Activated CD4-positive, alpha-beta T cell treated with anti-CD3 and anti-CD28 coated beads for 36 hours (primary cell): ENCODE measurements at regions not wholly inside any gene's neighbourhood (a gene's known extent, or its start where the extent isn't known, plus 50 kb on each side); places are given as distances from the start of the nearest gene placed in this dataset.
"Not testable (repeated sequence)": the region's sequence is repeated elsewhere in the genome, so short reads cannot be mapped to it uniquely, and the experiment has no call there.

Experiments
- ATAC-seq: fragments of 200-7000 bp; cut with Tn5 transposase; one replicate; pipeline ENCODE4 v1.10.0; 2021; ENCODE audit warnings: mild to moderate bottlenecking, moderate library complexity
- CTCF ChIA-PET: fragments of 350-600 bp; sonication (Branson Sonifier 250); formaldehyde crosslinking; loops from one replicate; lab custom pipeline; 2021; ENCODE audit warnings: antibody characterized with exemption; lab: Charles Lee
- POLR2A ChIA-PET: fragments of 350-600 bp; sonication (Branson Sonifier 250); formaldehyde crosslinking; loops from one replicate; lab custom pipeline; 2021; ENCODE audit warnings: antibody characterized with exemption, inconsistent platforms; lab: Charles Lee
- DNase-seq: peaks from one replicate; pipeline ENCODE4 v3.0.0-alpha.2; 2020
- H3K27ac Mint-ChIP-seq: one replicate; pipeline ENCODE4 v1.8.0; 2021; ENCODE audit warnings: mixed read lengths
- H3K27me3 Mint-ChIP-seq: one replicate; pipeline ENCODE4 v1.8.0; 2021; ENCODE audit warnings: mixed read lengths
- H3K36me3 Mint-ChIP-seq: one replicate; pipeline ENCODE4 v1.8.0; 2021; ENCODE audit warnings: low read depth, mixed read lengths
- H3K4me1 Mint-ChIP-seq: one replicate; pipeline ENCODE4 v1.8.0; 2021; ENCODE audit warnings: mixed read lengths
- H3K4me3 Mint-ChIP-seq: one replicate; pipeline ENCODE4 v1.8.0; 2021; ENCODE audit warnings: mild to moderate bottlenecking, moderate library complexity, mixed read lengths
- H3K9me3 Mint-ChIP-seq: one replicate; pipeline ENCODE4 v1.8.0; 2021; ENCODE audit warnings: low read depth, mixed read lengths
- intact Hi-C, 2 experiments: fragments of 100-400 bp; cut with DNase I in 1 of 2; cut with micrococcal nuclease in 1 of 2; formaldehyde crosslinking; loops; one replicate each; pipeline versions ENCODE4 v1.14.2 to v1.15.1; 2022 to 2024; cut with DNase I, micrococcal nuclease

DNA sequence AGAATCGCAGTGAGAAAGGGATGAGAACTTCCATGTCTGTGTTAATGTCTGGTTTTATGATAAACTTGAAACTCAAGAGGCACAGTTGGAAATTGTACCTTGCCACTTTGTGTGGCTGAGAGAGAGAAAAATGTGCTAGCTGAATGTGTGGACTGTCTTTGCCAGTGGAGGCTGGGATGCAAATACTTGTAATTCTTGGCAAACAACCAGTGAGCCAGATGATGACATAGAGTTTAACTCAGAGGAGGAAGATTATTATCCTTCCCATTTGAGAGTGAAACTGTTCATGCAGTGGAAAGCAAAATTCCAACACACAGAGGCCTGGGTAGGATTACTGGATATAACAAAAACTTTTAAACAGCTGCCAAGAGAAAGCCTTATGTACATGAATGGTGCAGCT, 349.1 kb upstream of the NPAP1 start:
- H3K36me3 Mint-ChIP-seq, DNase-seq, ATAC-seq, intact Hi-C loops, H3K4me1 Mint-ChIP-seq, POLR2A ChIA-PET, CTCF ChIA-PET, H3K4me3 Mint-ChIP-seq, H3K27ac Mint-ChIP-seq, H3K27me3 Mint-ChIP-seq, H3K9me3 Mint-ChIP-seq: not testable (repeated sequence)

DNA sequence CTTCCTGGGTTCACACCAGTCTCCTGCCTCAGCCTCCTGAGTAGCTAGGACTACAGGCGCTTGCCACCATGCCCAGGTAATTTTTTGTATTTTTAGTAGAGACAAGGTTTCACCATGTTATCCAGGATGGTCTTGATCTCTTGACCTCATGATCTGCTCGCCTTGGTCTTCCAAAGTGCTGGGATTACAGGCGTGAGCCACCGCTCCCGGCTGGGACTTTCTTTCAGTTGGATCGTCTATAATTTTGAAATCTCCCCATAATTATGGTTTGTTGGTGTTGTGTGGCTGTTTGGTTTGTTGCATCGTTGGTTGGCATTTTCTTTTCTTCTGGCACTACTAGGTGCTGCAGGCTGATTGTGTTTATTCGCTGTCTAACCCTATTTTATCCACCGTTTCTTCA, 343.6 kb upstream of the NPAP1 start:
- H3K27me3 Mint-ChIP-seq, intact Hi-C loops, H3K27ac Mint-ChIP-seq, H3K36me3 Mint-ChIP-seq, H3K4me3 Mint-ChIP-seq, DNase-seq, ATAC-seq, CTCF ChIA-PET, POLR2A ChIA-PET, H3K4me1 Mint-ChIP-seq: not testable (repeated sequence)
- H3K9me3 Mint-ChIP-seq, result peaks cover 13% of the 10 kb centered on the region

GRCh38 chr15:24341876-24342275, 333.7 kb upstream of the NPAP1 start:
- H3K4me1 Mint-ChIP-seq, H3K9me3 Mint-ChIP-seq, H3K27ac Mint-ChIP-seq, POLR2A ChIA-PET, ATAC-seq, DNase-seq, H3K4me3 Mint-ChIP-seq, CTCF ChIA-PET, H3K27me3 Mint-ChIP-seq, intact Hi-C loops, H3K36me3 Mint-ChIP-seq: not testable (repeated sequence)

DNA sequence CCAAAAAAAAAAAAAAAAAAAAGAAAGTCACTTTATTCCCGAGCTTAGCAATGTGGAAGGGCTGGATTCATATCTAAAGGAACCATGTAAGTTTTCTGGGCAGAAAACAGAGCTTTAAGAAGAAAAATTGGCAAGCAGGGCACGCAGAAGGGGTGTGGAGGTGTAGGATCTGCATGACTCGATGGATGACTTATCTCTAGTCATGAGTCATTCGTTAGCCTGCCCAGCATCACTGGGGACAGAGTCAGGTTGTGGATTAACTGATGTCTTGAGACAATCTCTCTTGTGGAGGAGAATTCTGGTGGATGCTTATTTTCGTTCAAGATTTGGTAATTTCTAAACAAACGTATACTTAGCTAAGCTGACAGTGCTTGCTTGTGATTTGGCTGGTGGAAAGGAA, 322.8 kb upstream of the NPAP1 start:
- DNase-seq, POLR2A ChIA-PET, intact Hi-C loops, H3K4me1 Mint-ChIP-seq, H3K4me3 Mint-ChIP-seq, ATAC-seq, H3K27me3 Mint-ChIP-seq, H3K36me3 Mint-ChIP-seq, CTCF ChIA-PET, H3K27ac Mint-ChIP-seq: not testable (repeated sequence)
- peaks cover 11% of the 10 kb centered on the region for H3K9me3 Mint-ChIP-seq

GRCh38 chr15:24381103-24381502, 294.5 kb upstream of the NPAP1 start:
- DNase-seq, H3K4me1 Mint-ChIP-seq, ATAC-seq, CTCF ChIA-PET, H3K27ac Mint-ChIP-seq, H3K27me3 Mint-ChIP-seq, H3K4me3 Mint-ChIP-seq, POLR2A ChIA-PET, H3K36me3 Mint-ChIP-seq, H3K9me3 Mint-ChIP-seq, intact Hi-C loops: not testable (repeated sequence)

DNA sequence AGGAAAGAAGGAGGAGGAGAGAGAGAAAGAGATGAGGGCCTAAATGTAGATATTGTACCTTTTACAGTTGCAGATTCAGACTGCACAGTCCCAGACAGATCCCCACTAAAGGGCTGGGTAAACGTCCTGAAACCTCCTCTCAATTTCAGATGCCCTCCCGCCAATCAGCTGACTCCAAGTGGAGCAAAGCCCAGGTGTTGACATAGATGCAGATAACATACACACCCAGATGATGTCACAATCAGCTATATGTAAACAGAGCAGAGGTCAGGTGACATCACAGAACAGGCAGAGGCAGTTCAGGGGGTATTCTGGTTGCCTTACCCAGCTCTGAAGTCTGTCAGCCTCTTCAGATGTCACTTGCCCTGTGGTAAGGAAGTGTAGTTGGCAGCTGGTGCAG, 290.3 kb upstream of the NPAP1 start:
- H3K27me3 Mint-ChIP-seq, H3K4me3 Mint-ChIP-seq, H3K9me3 Mint-ChIP-seq, ATAC-seq, CTCF ChIA-PET, intact Hi-C loops, H3K4me1 Mint-ChIP-seq, H3K27ac Mint-ChIP-seq, H3K36me3 Mint-ChIP-seq, POLR2A ChIA-PET, DNase-seq: not testable (repeated sequence)

GRCh38 chr15:24394303-24394702, 281.3 kb upstream of the NPAP1 start:
- H3K4me3 Mint-ChIP-seq, result no peak overlapping the region
- ChIA-PET CTCF (no interaction called here), POLR2A (no interaction called here)
- H3K27ac Mint-ChIP-seq, result no peak overlapping the region
- ATAC-seq (no peak), DNase-seq (no peak)
- no peaks in the 10 kb centered on the region for H3K27me3 Mint-ChIP-seq
- H3K36me3 Mint-ChIP-seq, result no peaks in the 10 kb centered on the region
- no peaks in the 10 kb centered on the region for H3K4me1 Mint-ChIP-seq
- H3K9me3 Mint-ChIP-seq, result peaks cover 5% of the 10 kb centered on the region
- intact Hi-C loops, result no loop called here

GRCh38 chr15:24412649-24413048, 262.9 kb upstream of the NPAP1 start:
- H3K27me3 Mint-ChIP-seq, ATAC-seq, H3K36me3 Mint-ChIP-seq, H3K4me3 Mint-ChIP-seq, POLR2A ChIA-PET, intact Hi-C loops, H3K27ac Mint-ChIP-seq, H3K4me1 Mint-ChIP-seq, CTCF ChIA-PET, DNase-seq: not testable (repeated sequence)
- peaks cover 16% of the 10 kb centered on the region for H3K9me3 Mint-ChIP-seq

DNA sequence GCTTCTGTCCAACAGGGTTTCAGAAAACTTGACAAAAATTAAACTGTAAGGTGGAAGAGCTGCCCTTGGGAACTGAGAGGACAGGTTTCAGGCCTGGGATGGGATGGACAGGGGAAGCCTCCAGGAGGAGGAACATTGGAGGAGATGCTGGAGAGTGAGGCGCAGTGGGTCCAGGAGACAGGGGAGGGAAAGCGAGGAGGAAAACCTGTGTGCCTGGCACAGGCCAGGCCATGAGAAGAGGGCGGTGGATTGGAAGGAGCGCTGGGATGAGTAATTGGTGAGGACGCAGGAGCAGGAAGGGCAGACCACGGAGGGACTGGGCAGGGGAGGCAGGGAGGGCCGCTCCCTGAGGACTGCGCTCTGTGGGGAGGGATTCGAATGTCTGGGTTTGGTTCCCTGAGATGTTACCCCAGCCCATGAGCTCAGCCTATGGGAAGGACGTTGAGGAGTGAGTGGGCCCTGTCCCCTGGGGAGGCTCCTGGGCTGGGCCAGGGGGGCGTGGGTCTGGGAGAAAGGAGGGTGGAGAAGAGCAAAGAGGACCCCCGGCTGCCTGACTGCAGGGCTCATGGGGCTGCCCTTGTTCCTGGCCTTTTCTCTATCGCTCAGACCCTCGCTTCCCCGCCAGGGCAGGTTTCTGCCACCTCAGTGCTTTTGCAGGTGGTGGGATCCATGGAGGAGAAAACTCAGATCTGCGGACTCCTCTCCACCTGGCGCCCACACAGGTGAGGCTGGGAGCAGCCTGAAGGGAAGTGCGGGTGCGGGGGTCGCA, 249.1 kb upstream of the NPAP1 start:
- H3K4me3 Mint-ChIP-seq, DNase-seq, H3K36me3 Mint-ChIP-seq, H3K4me1 Mint-ChIP-seq, POLR2A ChIA-PET, H3K27me3 Mint-ChIP-seq, ATAC-seq, CTCF ChIA-PET, intact Hi-C loops, H3K27ac Mint-ChIP-seq: not testable (repeated sequence)
- H3K9me3 Mint-ChIP-seq, result peaks cover 13% of the 10 kb centered on the region

- H3K4me1 Mint-ChIP-seq, ATAC-seq, H3K27me3 Mint-ChIP-seq, H3K27ac Mint-ChIP-seq, H3K4me3 Mint-ChIP-seq, H3K36me3 Mint-ChIP-seq, POLR2A ChIA-PET, DNase-seq, CTCF ChIA-PET, intact Hi-C loops: not testable (repeated sequence)
- H3K9me3 Mint-ChIP-seq, result peaks cover 11% of the 10 kb centered on the region
These were observed 248.5 kb upstream of the NPAP1 start for GRCh38 chr15:24427055-24427400.

- H3K36me3 Mint-ChIP-seq, POLR2A ChIA-PET, H3K27me3 Mint-ChIP-seq, H3K4me3 Mint-ChIP-seq, CTCF ChIA-PET, intact Hi-C loops, H3K9me3 Mint-ChIP-seq, DNase-seq, H3K27ac Mint-ChIP-seq, ATAC-seq, H3K4me1 Mint-ChIP-seq: not testable (repeated sequence)
These were observed 240.3 kb upstream of the NPAP1 start for GRCh38 chr15:24435075-24435820.

GRCh38 chr15:24437270-24437669, 238.3 kb upstream of the NPAP1 start:
- POLR2A ChIA-PET, H3K36me3 Mint-ChIP-seq, H3K4me1 Mint-ChIP-seq, intact Hi-C loops, H3K27me3 Mint-ChIP-seq, CTCF ChIA-PET, ATAC-seq, H3K27ac Mint-ChIP-seq, H3K4me3 Mint-ChIP-seq, H3K9me3 Mint-ChIP-seq, DNase-seq: not testable (repeated sequence)
